Epithelial cell of esophagus (primary cell): ENCODE measurements at regions not wholly inside any gene's neighbourhood (a gene's known extent, or its start where the extent isn't known, plus 50 kb on each side); places are given as distances from the start of the nearest gene placed in this dataset.

ENCODE experiments used
- DNase-seq: peaks from one replicate; pipeline ENCODE4 v3.0.0; 2010; ENCODE audit warnings: low read depth
- H3K4me3 ChIP-seq: 2 replicates; pipeline ENCODE4 v1.5.1; 2011; ENCODE audit warnings: mild to moderate bottlenecking, low read length, control low read depth
- CTCF ChIP-seq: IDR thresholded peaks from 2 replicates; pipeline ENCODE4 v1.5.1; 2011; ENCODE audit warnings: low read depth, mild to moderate bottlenecking, low read length, control low read depth, inconsistent platforms; ENCODE audit not compliant: insufficient read depth; ENCODE audit errors: missing control alignments

- TF ChIP-seq CTCF, result no peak
- peak; percentile 0 for DNase-seq
- H3K4me3 ChIP-seq, result no peak overlapping the region
These were observed 124.1 kb upstream of the SPIN4 start for GRCh38 chrX:63475200-63475599.

- no peak overlapping the region for H3K4me3 ChIP-seq
- DNase-seq, result no peak
- no peak for TF ChIP-seq CTCF
These were observed 119.9 kb upstream of the SPIN4 start for GRCh38 chrX:63471004-63471403.

GRCh38 chrX:63470506-63470905 is 119.4 kb upstream of the SPIN4 start:
- TF ChIP-seq CTCF, result no peak
- H3K4me3 ChIP-seq, result no peak overlapping the region
- DNase-seq, result no peak

GRCh38 chrX:63466690-63467089 is 115.6 kb upstream of the SPIN4 start:
- no peak overlapping the region for H3K4me3 ChIP-seq
- DNase-seq, result no peak
- TF ChIP-seq CTCF, result no peak

- no peak overlapping the region for H3K4me3 ChIP-seq
- DNase-seq, result no peak
- no peak for TF ChIP-seq CTCF
These were observed 107.8 kb upstream of the SPIN4 start for GRCh38 chrX:63458981-63459380.

- no peak for TF ChIP-seq CTCF
These were observed 102.4 kb upstream of the SPIN4 start for GRCh38 chrX:63453571-63453970.

GRCh38 chrX:63441717-63442116 is 90.6 kb upstream of the SPIN4 start:
- H3K4me3 ChIP-seq, result no peak overlapping the region
- no peak for TF ChIP-seq CTCF
- DNase-seq, result no peak

More at GRCh38 chrX:63453571-63453970, 102.4 kb upstream of the SPIN4 start:
- no peak overlapping the region for H3K4me3 ChIP-seq
- no peak for DNase-seq
